Esophagus squamous epithelium (tissue), 4 donors: ENCODE measurements at regions not wholly inside any gene's neighbourhood (a gene's known extent, or its start where the extent isn't known, plus 50 kb on each side); places are given as distances from the start of the nearest gene placed in this dataset.

Source experiments
- POLR2A ChIP-seq, 4 donors: fragments of 450-650 bp; IDR thresholded peaks; one replicate each; pipeline ENCODE4 v1.6.1; 2017; ENCODE audit warnings: antibody characterized with exemption in 4 of 4, mild to moderate bottlenecking in 4 of 4, moderate library complexity in 3 of 4
- TF ChIP-seq, protein P1 (sequence below), 6 experiments: fragments of 450-650 bp in 4 of 6; fragments of 200-600 bp in 2 of 6; sonication (generic) in 2 of 6; IDR thresholded peaks; one replicate each; pipeline ENCODE4 v1.5.1; 2016 to 2019; ENCODE audit warnings: antibody characterized with exemption in 6 of 6, mild to moderate bottlenecking in 4 of 6, moderate library complexity in 4 of 6

DNA sequence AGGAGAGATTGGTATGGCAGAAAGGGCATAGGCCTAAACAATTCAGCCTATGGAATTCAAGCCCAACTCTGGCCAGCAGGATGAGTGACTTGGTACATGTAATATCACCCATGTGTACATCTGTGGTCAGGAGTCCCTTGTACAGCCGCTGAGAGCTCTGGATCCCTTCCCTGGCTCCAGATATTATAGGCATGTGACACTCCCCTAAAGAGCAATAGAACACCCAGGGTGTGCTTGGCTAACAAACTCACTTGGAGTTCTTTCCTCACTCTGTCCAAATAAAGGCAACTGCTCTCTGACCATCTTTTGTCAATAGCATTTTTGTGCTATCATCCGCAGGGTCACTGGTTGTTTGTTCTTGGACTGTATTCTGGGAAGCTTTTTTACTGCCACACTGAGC lies 197.4 kb upstream of the NCKAP5 start:
- TF ChIP-seq, protein P1, sequence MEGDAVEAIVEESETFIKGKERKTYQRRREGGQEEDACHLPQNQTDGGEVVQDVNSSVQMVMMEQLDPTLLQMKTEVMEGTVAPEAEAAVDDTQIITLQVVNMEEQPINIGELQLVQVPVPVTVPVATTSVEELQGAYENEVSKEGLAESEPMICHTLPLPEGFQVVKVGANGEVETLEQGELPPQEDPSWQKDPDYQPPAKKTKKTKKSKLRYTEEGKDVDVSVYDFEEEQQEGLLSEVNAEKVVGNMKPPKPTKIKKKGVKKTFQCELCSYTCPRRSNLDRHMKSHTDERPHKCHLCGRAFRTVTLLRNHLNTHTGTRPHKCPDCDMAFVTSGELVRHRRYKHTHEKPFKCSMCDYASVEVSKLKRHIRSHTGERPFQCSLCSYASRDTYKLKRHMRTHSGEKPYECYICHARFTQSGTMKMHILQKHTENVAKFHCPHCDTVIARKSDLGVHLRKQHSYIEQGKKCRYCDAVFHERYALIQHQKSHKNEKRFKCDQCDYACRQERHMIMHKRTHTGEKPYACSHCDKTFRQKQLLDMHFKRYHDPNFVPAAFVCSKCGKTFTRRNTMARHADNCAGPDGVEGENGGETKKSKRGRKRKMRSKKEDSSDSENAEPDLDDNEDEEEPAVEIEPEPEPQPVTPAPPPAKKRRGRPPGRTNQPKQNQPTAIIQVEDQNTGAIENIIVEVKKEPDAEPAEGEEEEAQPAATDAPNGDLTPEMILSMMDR (IDR thresholded peaks at IDR 0.05): no peak
- no peak for TF ChIP-seq POLR2A (IDR thresholded peaks at IDR 0.05)
